ENCODE measurements at regions not wholly inside any gene's neighbourhood (a gene's known extent, or its start where the extent isn't known, plus 50 kb on each side); places are given as distances from the start of the nearest gene placed in this dataset.

DNA sequence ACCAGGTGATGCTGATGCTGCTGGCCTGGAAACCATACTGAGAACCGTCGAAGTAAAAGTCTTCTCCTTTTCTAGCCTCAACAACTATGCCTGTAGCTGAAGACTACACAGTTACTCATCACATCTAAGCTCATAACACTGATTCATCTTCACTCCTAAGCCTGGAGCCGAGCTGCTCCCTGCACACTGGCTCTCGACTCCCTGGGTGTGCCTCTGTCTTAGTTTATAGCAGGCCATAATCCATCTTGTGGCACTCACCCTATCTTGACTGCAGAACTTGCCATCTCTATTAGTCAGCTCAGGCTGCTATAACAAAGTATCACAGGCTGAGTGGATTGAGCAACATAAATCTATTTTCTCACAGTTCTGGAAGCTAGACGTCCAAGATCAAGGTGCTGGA, 191.0 kb downstream of the UNC5CL start:
- no peak for DNase-seq (ENCODE audit: low read depth, low spot score)

GRCh38 chr6:40845553-40845952, 193.5 kb downstream of the UNC5CL start:
- DNase-seq (ENCODE audit: low read depth, low spot score), result peak; percentile 57

GRCh38 chr6:40844246-40844645, 194.8 kb downstream of the UNC5CL start:
- no peak for DNase-seq (ENCODE audit: low read depth, low spot score)

GRCh38 chr6:40841721-40842120, 197.3 kb downstream of the UNC5CL start:
- no peak for DNase-seq (ENCODE audit: low read depth, low spot score)

GRCh38 chr6:40832691-40833090, 206.3 kb downstream of the UNC5CL start:
- DNase-seq (ENCODE audit: low read depth, low spot score), result no peak

DNA sequence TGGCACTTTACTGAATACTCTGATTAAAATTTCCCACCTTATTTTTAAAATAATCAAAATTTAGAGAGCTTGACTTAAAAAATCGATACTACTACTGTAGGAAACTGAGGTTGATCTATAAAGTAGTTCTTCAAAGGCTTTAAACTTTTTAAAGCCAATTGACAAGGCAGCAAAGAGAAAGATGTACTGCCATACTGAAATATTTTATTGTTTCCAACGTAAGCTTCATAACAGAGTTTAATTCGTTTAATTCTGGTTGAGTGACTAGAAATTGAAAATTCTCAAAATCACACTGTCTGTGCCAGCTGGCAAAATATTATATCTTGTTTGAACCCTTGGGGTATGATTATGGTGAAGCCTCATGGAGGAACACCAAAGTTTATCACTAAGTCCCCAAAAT, 207.6 kb downstream of the UNC5CL start:
- no peak for DNase-seq (ENCODE audit: low read depth, low spot score)

GRCh38 chr6:40825102-40825501, 213.9 kb downstream of the UNC5CL start:
- DNase-seq (ENCODE audit: low read depth, low spot score), result no peak

GRCh38 chr6:40823917-40824891, 214.8 kb downstream of the UNC5CL start:
- peak; percentile 68 for DNase-seq (ENCODE audit: low read depth, low spot score)

DNA sequence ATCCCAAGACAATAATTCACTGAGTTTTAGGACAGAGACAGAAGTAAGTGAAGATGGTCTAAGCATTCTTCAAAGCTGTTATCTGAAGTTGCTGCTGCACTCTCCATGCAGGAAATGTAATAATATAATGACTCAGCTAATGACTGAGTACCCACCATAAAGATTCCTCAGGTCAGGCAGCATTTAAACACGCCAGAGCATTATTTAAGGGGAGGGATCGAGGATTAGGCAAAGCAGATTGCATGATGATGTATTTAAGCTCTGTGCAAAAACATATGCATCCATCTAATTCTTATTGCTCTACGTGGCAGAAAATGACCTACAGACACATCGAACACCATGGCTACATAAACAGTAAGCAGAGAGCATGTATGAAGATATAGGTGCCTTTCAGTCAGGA, 216.4 kb downstream of the UNC5CL start:
- no peak for DNase-seq (ENCODE audit: low read depth, low spot score)

GRCh38 chr6:40819182-40819834, 219.7 kb downstream of the UNC5CL start:
- DNase-seq (ENCODE audit: low read depth, low spot score), result no peak

GRCh38 chr6:40817369-40817768, 221.7 kb downstream of the UNC5CL start:
- DNase-seq (ENCODE audit: low read depth, low spot score), result no peak

DNA sequence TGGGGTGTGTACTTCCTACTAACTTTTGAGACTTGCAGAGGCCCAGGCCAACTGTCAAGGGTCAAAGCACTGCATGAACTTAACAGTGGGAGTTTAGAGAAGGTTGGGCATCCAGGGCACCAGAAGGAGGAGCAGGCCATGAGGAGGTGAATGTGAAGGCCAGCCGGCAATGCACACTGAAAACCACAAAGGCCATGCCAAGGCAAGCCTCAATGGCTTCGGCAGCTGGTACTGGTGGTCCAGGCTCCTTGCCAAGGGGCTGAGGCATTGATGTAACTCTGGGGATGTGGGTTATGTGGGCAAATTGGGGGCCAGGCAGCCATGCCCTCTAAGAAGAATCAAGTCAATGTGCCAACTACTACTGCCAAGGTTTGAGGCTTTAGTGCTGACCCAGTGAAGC, 222.4 kb downstream of the UNC5CL start:
- no peak for DNase-seq (ENCODE audit: low read depth, low spot score)

- DNase-seq (ENCODE audit: low read depth, low spot score), result no peak
These were observed 223.3 kb downstream of the UNC5CL start for GRCh38 chr6:40815731-40816130.

GRCh38 chr6:40810171-40810570, 223.0 kb upstream of the LRFN2 start:
- DNase-seq (ENCODE audit: low read depth, low spot score), result no peak

- no peak for DNase-seq (ENCODE audit: low read depth, low spot score)
These were observed 222.5 kb upstream of the LRFN2 start for GRCh38 chr6:40809627-40810026.

- DNase-seq (ENCODE audit: low read depth, low spot score), result no peak
These were observed 220.3 kb upstream of the LRFN2 start for GRCh38 chr6:40807484-40807883.

DNA sequence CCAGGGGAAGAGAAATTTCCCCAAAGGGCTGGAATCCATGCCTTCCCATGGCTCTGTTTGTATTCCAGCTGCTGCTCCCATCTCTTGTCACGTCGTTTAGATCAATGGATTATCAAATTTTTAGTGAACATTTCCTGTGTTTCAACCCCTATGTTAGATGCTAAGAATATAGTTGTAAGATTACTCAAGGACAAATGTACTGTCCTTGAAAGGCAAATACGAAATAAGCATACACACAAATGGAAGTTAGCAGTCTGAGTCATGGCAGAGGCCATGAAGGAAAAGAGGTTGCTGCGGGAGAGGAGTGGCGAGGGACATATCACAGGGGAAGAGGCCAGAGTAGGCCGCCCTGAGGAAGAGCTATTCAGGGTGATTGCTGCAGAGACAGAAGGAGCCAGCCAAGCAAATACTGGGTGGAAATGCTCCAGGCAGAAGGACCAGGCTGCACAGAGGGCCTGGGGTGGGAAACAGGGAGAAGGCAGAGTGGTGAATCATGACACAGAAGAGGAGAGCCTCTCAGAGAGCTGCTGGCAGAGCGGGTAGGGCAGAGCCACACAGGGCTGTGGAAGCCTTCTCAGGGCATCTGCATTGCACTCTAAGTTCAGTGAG, 219.2 kb upstream of the LRFN2 start:
- no peak for DNase-seq (ENCODE audit: low read depth, low spot score)

DNA sequence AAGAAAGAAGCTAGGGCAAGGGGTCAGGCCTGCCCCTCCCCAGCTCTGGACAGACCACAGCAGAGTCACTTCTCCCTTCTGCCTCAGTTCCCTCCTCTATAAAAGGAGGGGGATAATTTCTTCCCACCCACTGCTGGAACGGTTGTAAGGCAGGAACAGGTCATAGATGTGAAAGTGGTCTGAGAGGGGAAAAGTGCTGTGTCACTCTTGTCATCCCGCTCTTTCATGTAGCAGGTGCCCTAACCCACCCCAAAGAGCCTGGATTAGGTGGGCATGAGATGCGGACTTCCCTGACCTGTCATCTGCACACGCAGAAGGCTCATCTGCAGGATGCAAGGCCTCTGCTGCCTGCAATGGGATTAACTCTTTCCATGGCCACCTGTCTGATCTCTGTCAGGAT, 218.2 kb upstream of the LRFN2 start:
- no peak for DNase-seq (ENCODE audit: low read depth, low spot score)

- DNase-seq (ENCODE audit: low read depth, low spot score), result no peak
These were observed 217.7 kb upstream of the LRFN2 start for GRCh38 chr6:40804905-40805304.

DNA sequence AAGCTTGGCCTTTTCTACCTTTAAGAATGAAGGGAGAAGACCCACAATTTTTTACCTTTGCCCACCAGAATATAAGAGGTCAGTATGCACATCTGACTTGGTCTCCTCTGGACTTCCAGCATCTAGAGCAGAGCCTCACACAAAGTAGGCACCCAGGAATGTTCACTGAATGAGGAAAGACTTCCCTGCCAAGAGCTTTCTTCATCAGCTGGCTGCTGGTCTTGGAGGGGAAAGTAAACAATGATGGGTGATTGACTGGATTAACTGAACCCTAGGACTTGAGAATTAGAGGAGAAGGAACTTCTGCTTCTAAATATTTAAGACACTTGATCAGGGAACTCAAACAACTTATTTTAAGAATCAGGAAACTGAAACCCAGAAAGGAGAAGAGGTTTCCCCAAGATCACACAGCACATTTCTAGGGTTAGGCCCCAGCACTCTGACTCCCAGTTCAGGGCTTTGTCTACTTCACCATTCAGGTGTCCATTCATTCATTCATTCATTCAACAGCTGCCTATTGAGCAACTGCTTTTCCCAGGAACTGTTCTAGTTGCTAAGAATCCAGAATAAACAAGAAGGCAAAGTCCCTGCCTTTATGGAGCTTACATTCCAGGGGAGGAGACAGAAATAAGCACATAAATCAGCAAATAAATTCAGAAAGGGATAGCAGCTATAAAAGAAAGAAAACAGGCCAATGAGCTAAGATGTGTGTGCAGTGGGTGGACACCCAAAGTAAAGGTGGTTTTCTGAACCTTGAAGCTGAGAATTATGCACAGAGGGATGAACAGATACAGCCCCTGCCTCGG, 216.9 kb upstream of the LRFN2 start:
- no peak for DNase-seq (ENCODE audit: low read depth, low spot score)

- DNase-seq (ENCODE audit: low read depth, low spot score), result no peak
These were observed 215.3 kb upstream of the LRFN2 start for GRCh38 chr6:40802481-40802880.

Measured in astrocyte of the hippocampus (primary cell).